Coronary artery (tissue), 2 donors: ENCODE measurements at regions not wholly inside any gene's neighbourhood (a gene's known extent, or its start where the extent isn't known, plus 50 kb on each side); places are given as distances from the start of the nearest gene placed in this dataset.

ENCODE experiments used
- DNase-seq: peaks from one replicate; pipeline ENCODE4 v3.0.0-alpha.2; 2017; ENCODE audit warnings: low spot score
- H3K27ac ChIP-seq, 2 donors: fragments of 200-600 bp; sonication (generic); one replicate each; pipeline ENCODE4 v1.5.1; 2016 to 2019
- H3K4me3 ChIP-seq: fragments of 200-600 bp; sonication (generic); 2 replicates; pipeline ENCODE4 v1.5.1; 2016; ENCODE audit warnings: mild to moderate bottlenecking, moderate library complexity
- CTCF ChIP-seq: fragments of 200-600 bp; sonication (generic); IDR thresholded peaks from one replicate; pipeline ENCODE4 v1.5.1; 2019; ENCODE audit warnings: antibody characterized with exemption

- TF ChIP-seq CTCF: no peak
- Histone ChIP-seq H3K27ac (no peak overlapping the region), H3K4me3 (no peak overlapping the region)
- no peak for DNase-seq
Measured at GRCh38 chr12:90519285-90519684, 435.7 kb downstream of the CCER1 start.

DNA sequence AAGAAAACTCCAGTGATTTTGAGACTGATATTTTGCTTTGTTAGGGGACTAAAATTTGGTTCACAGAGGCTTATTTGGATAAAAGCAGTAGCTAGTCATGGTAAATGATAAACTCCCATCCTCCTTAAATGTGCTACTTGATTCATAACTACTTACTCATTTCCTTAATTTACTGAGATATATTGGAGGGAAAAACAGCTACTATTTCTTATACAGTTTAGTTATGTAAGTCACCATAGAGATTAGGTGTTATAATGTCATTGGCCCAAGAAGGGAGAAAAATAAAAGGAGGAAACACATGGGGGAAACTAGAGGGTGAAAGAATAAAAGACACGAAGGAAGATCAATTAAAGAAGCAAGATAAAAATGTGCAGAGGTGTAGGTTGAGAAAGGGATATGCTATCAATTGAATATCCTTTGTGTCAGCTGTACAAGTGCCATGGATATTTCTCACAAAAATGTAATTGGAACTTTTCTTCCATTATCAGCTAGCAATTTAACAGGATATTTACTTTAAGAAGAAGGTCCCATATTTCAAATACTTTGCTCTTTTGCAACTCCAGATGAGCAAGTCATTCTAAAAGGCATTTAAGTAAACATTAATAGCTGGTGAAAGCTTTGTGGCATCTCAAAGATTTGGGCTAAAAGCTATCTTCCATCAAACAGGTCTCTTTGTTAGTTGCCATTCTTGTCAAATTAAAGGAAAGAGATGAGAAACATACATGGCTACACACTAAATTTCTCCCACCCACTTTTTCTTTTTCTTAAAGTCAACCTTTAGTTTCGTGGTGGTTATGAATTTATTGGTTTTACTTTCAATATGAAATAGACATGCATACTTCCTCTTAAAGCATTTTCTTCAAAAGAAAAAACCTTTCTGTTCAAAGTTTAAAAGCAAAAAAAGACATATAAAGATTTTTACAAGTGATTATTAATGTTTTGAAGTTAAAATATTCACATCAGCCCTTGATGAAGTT is 439.5 kb downstream of the CCER1 start:
- Histone ChIP-seq H3K27ac (no peak overlapping the region), H3K4me3 (no peak overlapping the region)
- TF ChIP-seq CTCF: no peak
- DNase-seq: no peak

DNA sequence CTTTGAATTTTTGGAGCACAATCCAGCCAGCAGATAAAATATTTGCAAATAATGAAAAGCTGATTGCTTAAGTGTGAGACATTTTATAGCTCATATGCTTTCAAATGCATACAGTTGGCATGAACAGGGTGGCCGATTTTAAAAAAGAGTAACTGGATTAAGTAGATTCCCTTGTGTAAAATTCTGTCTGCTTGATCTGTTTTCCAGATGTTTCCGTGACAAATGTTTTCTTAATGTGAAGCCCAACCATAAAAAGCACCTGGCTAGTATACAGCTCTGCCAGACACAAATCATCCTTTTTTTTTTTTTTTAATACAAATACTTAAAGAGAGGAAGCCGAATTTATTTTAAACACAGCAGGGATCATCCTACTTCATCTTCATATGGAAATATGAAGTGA is 440.7 kb downstream of the CCER1 start:
- TF ChIP-seq CTCF: no peak
- Histone ChIP-seq H3K27ac (no peak overlapping the region), H3K4me3 (no peak overlapping the region)
- DNase-seq: no peak

- Histone ChIP-seq H3K27ac (no peak overlapping the region), H3K4me3 (no peak overlapping the region)
- TF ChIP-seq CTCF: no peak
- DNase-seq: no peak
Measured at GRCh38 chr12:90512518-90512917, 442.5 kb downstream of the CCER1 start.

- Histone ChIP-seq H3K4me3 (no peak overlapping the region), H3K27ac (no peak overlapping the region)
- DNase-seq: no peak
- no peak for TF ChIP-seq CTCF
Measured at GRCh38 chr12:90510948-90511347, 444.0 kb downstream of the CCER1 start.

GRCh38 chr12:90504806-90505205 is 450.2 kb downstream of the CCER1 start:
- TF ChIP-seq CTCF: no peak
- no peak overlapping the region for H3K27ac ChIP-seq

DNA sequence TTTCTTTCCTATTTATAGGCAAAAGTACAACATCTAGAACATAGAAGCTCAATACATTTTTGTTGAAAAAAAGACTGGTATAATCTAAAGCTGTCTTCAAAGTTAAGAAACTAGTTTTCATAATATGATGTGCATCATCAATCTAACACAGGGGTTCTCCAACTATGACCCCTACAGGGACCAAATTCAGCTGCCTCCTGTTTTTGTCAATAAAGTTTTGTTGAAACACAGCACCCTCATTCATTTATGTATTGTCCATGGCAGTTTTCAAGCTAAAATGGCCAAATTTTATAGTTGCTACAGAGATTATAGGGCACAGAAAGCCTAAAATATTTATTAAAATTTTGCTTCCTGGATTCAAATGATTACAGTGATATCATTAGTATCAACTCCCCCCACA is 452.9 kb downstream of the CCER1 start:
- Histone ChIP-seq H3K27ac (no peak overlapping the region), H3K4me3 (no peak overlapping the region)
- TF ChIP-seq CTCF: no peak
- DNase-seq: no peak

More at GRCh38 chr12:90504806-90505205, 450.2 kb downstream of the CCER1 start:
- H3K4me3 ChIP-seq: no peak overlapping the region
- no peak for DNase-seq
